ENCODE measurements at regions not wholly inside any gene's neighbourhood (a gene's known extent, or its start where the extent isn't known, plus 50 kb on each side); places are given as distances from the start of the nearest gene placed in this dataset.

DNA sequence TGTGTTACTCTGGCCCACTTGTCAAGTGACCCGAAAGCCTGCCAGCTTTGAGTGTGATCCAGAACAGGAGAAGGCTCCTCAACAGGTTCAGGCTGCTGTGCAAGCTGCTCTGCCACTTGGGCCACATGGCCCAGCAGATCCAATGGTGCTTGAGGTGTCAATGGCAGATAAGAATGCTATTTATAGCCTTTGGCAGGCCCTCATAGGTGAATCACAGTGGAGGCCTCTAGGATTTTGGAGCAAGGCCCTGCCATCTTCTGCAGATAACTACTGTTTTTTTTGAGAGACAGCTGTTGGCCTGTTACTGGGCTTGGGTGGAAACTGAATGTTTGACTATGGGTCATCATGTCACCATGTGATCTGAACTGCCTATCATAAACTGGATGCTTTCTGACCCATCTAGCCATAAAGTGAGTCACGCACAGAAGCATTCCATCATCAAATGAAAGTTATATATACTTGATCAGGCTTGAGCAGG, 180.8 kb downstream of the CARTPT start:
- no peaks in the 10 kb centered on the region for H3K9me3 ChIP-seq (ENCODE audit: control insufficient read depth in 2 of 3, low read length in 3 of 3)
- ChIA-PET CTCF (no interaction called here), POLR2A (no interaction called here)
- Mint-ChIP-seq H3K4me3 (no peak overlapping the region), H3K27ac (no peak overlapping the region), H3K27me3 (peaks cover 2 to 24% (median 10%) of the 10 kb centered on the region in 5 donors), H3K4me1 (no peaks in the 10 kb centered on the region), H3K9me3 (peaks cover 0 to 5% (median 0%) of the 10 kb centered on the region in 11 donors), H3K36me3 (no peaks in the 10 kb centered on the region)
- H3K4me3 ChIP-seq (ENCODE audit: low read length): no peak overlapping the region
- intact Hi-C loops (cut with micrococcal nuclease): no loop called here
- H3K36me3 ChIP-seq (ENCODE audit: control insufficient read depth in 2 of 3, insufficient read depth in 3 of 3, low read length in 3 of 3): no peaks in the 10 kb centered on the region
- DNase-seq (no peak), ATAC-seq (no peak)
- H3K27ac ChIP-seq (ENCODE audit: low read depth, low read length): no peak overlapping the region
- H3K4me1 ChIP-seq (ENCODE audit: control insufficient read depth in 2 of 2, insufficient read depth in 2 of 2, low read length in 2 of 2): no peaks in the 10 kb centered on the region
- no peaks in the 10 kb centered on the region for H3K27me3 ChIP-seq (ENCODE audit: control insufficient read depth in 2 of 2, insufficient read depth in 2 of 2, low read length in 2 of 2)

DNA sequence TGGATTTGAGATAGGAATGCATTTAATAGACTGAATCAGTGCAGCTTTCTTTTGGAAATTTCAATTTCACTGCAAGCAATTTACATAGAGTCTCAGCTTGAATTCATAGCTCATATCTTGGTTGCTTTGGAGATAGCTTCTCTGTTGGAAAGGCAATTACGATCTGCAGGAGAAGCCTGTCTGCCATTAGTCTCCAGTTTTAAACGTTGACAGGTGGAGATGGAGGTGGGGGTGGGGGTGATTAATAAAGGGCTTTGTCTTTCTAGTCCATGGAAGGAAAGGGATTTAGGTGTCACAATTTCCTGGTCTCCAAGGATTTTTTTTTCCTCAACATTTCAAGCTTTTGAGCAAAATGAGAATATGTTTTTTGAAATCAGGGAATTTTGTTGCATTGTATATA, 184.7 kb downstream of the CARTPT start:
- DNase-seq: no peak

DNA sequence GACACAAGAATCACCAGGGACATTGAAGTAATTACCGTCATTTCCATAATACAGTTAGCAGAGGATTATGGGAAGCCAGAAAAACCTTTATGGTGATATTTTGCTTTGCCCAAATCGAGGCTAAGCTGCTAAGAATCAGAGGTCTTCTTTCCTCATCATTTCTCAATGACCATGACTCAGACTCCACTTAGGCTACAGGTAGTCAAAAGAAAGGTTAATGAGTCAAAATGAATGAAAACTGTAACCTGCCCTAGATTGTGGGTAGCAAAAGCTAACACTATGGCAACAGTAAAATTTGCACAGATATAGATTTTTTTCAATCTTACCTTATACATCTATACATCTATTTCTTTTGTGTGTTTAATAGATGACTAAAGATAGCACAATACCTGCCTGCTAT, 185.8 kb downstream of the CARTPT start:
- Histone ChIP-seq H3K4me1 (ENCODE audit: control insufficient read depth in 2 of 2, insufficient read depth in 2 of 2, low read length in 2 of 2) (no peaks in the 10 kb centered on the region), H3K27me3 (ENCODE audit: control insufficient read depth in 2 of 2, insufficient read depth in 2 of 2, low read length in 2 of 2) (peaks cover 0 to 4% of the 10 kb centered on the region in 2 donors), H3K36me3 (ENCODE audit: control insufficient read depth in 2 of 3, insufficient read depth in 3 of 3, low read length in 3 of 3) (no peaks in the 10 kb centered on the region), H3K4me3 (ENCODE audit: low read length) (no peak overlapping the region), H3K27ac (ENCODE audit: low read depth, low read length) (no peak overlapping the region), H3K9me3 (ENCODE audit: control insufficient read depth in 2 of 3, low read length in 3 of 3) (no peaks in the 10 kb centered on the region)
- Mint-ChIP-seq H3K36me3 (no peaks in the 10 kb centered on the region), H3K9me3 (peaks cover 0 to 5% (median 0%) of the 10 kb centered on the region in 11 donors), H3K27me3 (peaks cover 4 to 35% (median 10%) of the 10 kb centered on the region in 5 donors), H3K27ac (no peak overlapping the region), H3K4me3 (no peak overlapping the region), H3K4me1 (no peaks in the 10 kb centered on the region)
- DNase-seq (no peak), ATAC-seq (no peak)
- CTCF ChIA-PET: interaction anchor here (0.5 kb wide), 1 partner anchor 15 kb away, joined by 6 read pairs; no protein-coding TSS in a partner anchor
- POLR2A ChIA-PET: no interaction called here
- intact Hi-C loops (cut with micrococcal nuclease): no loop called here

More for the DNA sequence above, 184.7 kb downstream of the CARTPT start:
- intact Hi-C loops (cut with micrococcal nuclease): no loop called here
- Histone ChIP-seq H3K4me1 (ENCODE audit: control insufficient read depth in 2 of 2, insufficient read depth in 2 of 2, low read length in 2 of 2) (no peaks in the 10 kb centered on the region), H3K4me3 (ENCODE audit: low read length) (no peak overlapping the region), H3K36me3 (ENCODE audit: control insufficient read depth in 2 of 3, insufficient read depth in 3 of 3, low read length in 3 of 3) (no peaks in the 10 kb centered on the region), H3K9me3 (ENCODE audit: control insufficient read depth in 2 of 3, low read length in 3 of 3) (no peaks in the 10 kb centered on the region), H3K27me3 (ENCODE audit: control insufficient read depth in 2 of 2, insufficient read depth in 2 of 2, low read length in 2 of 2) (peaks cover 0 to 2% of the 10 kb centered on the region in 2 donors), H3K27ac (ENCODE audit: low read depth, low read length) (no peak overlapping the region)
- ATAC-seq: no peak
- H3K4me3 Mint-ChIP-seq: no peak overlapping the region
- H3K27me3 Mint-ChIP-seq: peaks cover 2 to 39% (median 5%) of the 10 kb centered on the region in 5 donors
- CTCF ChIA-PET: no interaction called here
- no peaks in the 10 kb centered on the region for H3K36me3 Mint-ChIP-seq
- POLR2A ChIA-PET: no interaction called here
- peaks cover 0 to 5% (median 0%) of the 10 kb centered on the region in 11 donors for H3K9me3 Mint-ChIP-seq
- no peak overlapping the region for H3K27ac Mint-ChIP-seq
- H3K4me1 Mint-ChIP-seq: no peaks in the 10 kb centered on the region

DNA sequence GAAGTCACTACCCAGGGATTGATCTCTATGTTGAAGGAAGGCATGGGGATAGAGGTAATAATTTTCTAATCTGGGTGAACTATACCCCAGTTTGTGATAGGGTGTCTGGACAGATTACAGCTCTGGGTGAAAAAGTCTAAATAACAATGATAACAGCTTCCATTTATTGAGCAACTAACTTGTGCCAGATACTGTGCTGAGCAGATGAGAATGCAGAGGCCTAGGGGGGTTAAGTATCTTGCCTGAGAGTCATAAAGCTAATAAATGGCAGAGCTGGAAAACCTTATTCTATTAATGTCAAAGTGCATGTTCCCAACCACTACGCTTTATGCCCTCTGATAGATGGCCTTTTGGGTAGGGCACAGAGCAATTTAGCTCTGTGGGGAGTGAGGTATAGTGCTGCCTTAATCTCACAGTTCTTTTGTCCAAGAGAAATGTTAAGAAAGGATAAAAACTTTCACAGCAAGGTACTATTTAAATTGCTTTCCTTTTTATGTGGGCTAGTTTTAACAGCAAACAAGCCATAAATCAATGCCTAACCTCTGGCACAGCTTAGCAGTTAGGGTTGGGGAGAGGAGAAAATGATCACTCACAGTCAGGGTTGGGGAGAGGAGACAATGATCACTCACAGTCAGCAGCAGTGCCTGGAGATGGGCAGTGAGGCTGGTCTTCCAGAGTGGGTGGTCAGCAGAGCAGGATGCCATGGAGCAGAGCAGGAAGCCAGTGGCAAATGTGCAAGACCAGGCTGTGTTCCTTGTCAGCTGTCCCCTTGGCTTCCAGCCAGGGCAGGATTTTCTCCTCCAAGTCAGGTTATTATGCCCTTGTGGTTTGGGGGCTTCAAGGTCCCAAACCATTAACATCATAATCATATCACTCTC, 187.0 kb downstream of the CARTPT start:
- ATAC-seq (no peak), DNase-seq (no peak)
- intact Hi-C loops (cut with micrococcal nuclease): no loop called here
- H3K4me3 ChIP-seq (ENCODE audit: low read length): no peak overlapping the region
- H3K9me3 Mint-ChIP-seq: peaks cover 0 to 3% (median 0%) of the 10 kb centered on the region in 11 donors
- no peak overlapping the region for H3K27ac Mint-ChIP-seq
- H3K9me3 ChIP-seq (ENCODE audit: control insufficient read depth in 2 of 3, low read length in 3 of 3): no peaks in the 10 kb centered on the region
- no peak overlapping the region for H3K4me3 Mint-ChIP-seq
- no peaks in the 10 kb centered on the region for H3K36me3 Mint-ChIP-seq
- no peaks in the 10 kb centered on the region for H3K36me3 ChIP-seq (ENCODE audit: control insufficient read depth in 2 of 3, insufficient read depth in 3 of 3, low read length in 3 of 3)
- ChIA-PET POLR2A (no interaction called here), CTCF (no interaction called here)
- H3K27ac ChIP-seq (ENCODE audit: low read depth, low read length): no peak overlapping the region
- peaks cover 4 to 38% (median 11%) of the 10 kb centered on the region in 5 donors for H3K27me3 Mint-ChIP-seq
- peaks cover 0 to 4% of the 10 kb centered on the region in 2 donors for H3K27me3 ChIP-seq (ENCODE audit: control insufficient read depth in 2 of 2, insufficient read depth in 2 of 2, low read length in 2 of 2)
- H3K4me1 ChIP-seq (ENCODE audit: control insufficient read depth in 2 of 2, insufficient read depth in 2 of 2, low read length in 2 of 2): no peaks in the 10 kb centered on the region
- no peaks in the 10 kb centered on the region for H3K4me1 Mint-ChIP-seq

DNA sequence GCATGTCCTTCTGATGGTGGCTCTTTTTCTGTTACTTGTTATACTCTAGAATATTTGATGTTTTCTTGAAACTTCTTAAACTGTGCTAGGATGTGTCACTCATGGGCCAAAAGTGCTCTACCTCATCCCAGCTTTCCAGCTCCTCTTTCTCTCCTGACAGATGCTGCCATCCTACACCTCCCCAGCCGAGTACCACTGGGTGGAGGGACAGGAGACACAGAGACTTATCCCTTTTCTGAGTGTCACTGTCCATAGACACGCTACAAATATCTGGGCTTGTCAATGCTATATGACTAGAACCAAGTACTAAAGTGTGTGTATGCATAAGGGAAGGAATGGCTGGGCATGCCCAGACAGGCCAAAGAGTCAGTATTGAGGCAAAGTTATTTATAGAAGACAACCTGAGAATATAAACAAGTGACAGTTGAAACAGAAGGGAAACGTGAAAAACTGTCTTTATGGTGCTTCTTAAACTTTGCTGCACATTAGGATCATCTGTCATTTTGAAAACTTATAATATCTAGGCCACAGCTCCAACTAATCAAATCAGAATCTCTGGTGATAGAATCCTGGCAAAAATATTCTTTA, 188.0 kb downstream of the CARTPT start:
- H3K4me3 ChIP-seq (ENCODE audit: low read length): no peak overlapping the region
- H3K27me3 ChIP-seq (ENCODE audit: control insufficient read depth in 2 of 2, insufficient read depth in 2 of 2, low read length in 2 of 2): peaks cover 0 to 4% of the 10 kb centered on the region in 2 donors
- Mint-ChIP-seq H3K4me1 (no peaks in the 10 kb centered on the region), H3K27me3 (peaks cover 4 to 35% (median 13%) of the 10 kb centered on the region in 5 donors), H3K27ac (no peak overlapping the region), H3K4me3 (no peak overlapping the region), H3K9me3 (peaks cover 0 to 6% (median 0%) of the 10 kb centered on the region in 11 donors), H3K36me3 (no peaks in the 10 kb centered on the region)
- H3K27ac ChIP-seq (ENCODE audit: low read depth, low read length): no peak overlapping the region
- DNase-seq (no peak), ATAC-seq (no peak)
- H3K4me1 ChIP-seq (ENCODE audit: control insufficient read depth in 2 of 2, insufficient read depth in 2 of 2, low read length in 2 of 2): no peaks in the 10 kb centered on the region
- no peaks in the 10 kb centered on the region for H3K36me3 ChIP-seq (ENCODE audit: control insufficient read depth in 2 of 3, insufficient read depth in 3 of 3, low read length in 3 of 3)
- no peaks in the 10 kb centered on the region for H3K9me3 ChIP-seq (ENCODE audit: control insufficient read depth in 2 of 3, low read length in 3 of 3)
- POLR2A ChIA-PET: no interaction called here
- CTCF ChIA-PET: no interaction called here
- intact Hi-C loops (cut with micrococcal nuclease): no loop called here

DNA sequence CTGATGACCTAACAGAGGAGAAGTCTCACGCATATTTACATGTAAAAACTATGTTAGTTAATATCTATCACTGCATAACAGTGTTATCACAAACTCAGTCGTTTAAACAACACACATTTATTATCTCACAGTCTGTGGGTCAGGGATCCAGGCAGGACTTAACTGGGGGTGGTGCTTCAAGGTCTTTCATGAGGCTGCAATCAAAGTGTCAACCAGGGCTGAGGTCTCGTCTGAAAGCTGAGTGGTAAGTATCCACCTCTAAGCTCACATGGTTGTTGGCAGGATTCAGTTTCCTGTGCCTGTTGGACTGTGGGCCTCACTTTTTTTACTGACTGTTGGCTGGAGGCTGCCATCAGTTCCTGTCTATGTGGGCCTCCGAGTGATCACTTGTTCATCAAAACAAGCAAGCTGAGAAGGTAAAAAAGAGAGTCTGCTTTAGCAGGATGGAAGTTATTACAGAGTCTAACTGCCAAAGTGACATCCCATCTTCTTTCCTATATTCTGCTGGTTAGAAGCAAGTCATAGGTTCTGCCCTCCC, 188.6 kb downstream of the CARTPT start:
- DNase-seq (no peak), ATAC-seq (no peak)
- Histone ChIP-seq H3K27ac (ENCODE audit: low read depth, low read length) (no peak overlapping the region), H3K27me3 (ENCODE audit: control insufficient read depth in 2 of 2, insufficient read depth in 2 of 2, low read length in 2 of 2) (peaks cover 0 to 4% of the 10 kb centered on the region in 2 donors), H3K9me3 (ENCODE audit: control insufficient read depth in 2 of 3, low read length in 3 of 3) (no peaks in the 10 kb centered on the region), H3K4me3 (ENCODE audit: low read length) (no peak overlapping the region), H3K36me3 (ENCODE audit: control insufficient read depth in 2 of 3, insufficient read depth in 3 of 3, low read length in 3 of 3) (no peaks in the 10 kb centered on the region), H3K4me1 (ENCODE audit: control insufficient read depth in 2 of 2, insufficient read depth in 2 of 2, low read length in 2 of 2) (no peaks in the 10 kb centered on the region)
- peaks cover 4 to 34% (median 9%) of the 10 kb centered on the region in 5 donors for H3K27me3 Mint-ChIP-seq
- ChIA-PET POLR2A (no interaction called here), CTCF (no interaction called here)
- H3K4me3 Mint-ChIP-seq: no peak overlapping the region
- H3K9me3 Mint-ChIP-seq: peaks cover 0 to 6% (median 0%) of the 10 kb centered on the region in 11 donors
- intact Hi-C loops (cut with micrococcal nuclease): no loop called here
- no peaks in the 10 kb centered on the region for H3K36me3 Mint-ChIP-seq
- H3K4me1 Mint-ChIP-seq: no peaks in the 10 kb centered on the region
- no peak overlapping the region for H3K27ac Mint-ChIP-seq

Measured in naive thymus-derived CD4-positive, alpha-beta T cell (primary cell).